Endometrium (tissue), 2 donors: ENCODE measurements at regions not wholly inside any gene's neighbourhood (a gene's known extent, or its start where the extent isn't known, plus 50 kb on each side); places are given as distances from the start of the nearest gene placed in this dataset.
"Not testable (repeated sequence)": the region's sequence is repeated elsewhere in the genome, so short reads cannot be mapped to it uniquely, and the experiment has no call there.

Source experiments
- FAIRE-seq: peaks from 2 replicates; lab custom pipeline; 2012; peaks lifted over from hg19 to GRCh38; lab: Jason Lieb, UNC
- donor health status: control.
- donor health status: control.

- FAIRE-seq = no peak
These were observed 50.2 kb upstream of the CPNE4 start for GRCh38 chr3:132084982-132085381.

DNA sequence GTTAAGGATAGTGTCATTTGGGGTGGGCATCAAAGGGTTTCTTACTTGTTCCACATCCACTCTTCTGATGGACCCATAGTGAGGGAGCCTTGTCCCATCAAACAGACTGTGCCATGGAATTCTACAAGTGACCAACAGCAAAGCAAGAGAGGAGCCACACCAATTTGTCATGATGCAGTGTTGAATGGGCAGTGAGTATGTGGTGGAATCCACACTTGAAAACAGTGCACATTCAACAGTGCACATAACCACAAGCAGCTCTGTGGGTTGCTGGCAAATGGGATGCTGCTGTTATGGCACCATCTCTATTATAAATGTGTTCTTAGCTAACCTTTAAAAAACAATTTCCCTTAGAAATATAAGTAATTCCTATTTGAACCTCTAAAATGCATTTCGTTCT, 52.5 kb upstream of the CPNE4 start:
- FAIRE-seq = no peak

GRCh38 chr3:132088291-132088690, 53.5 kb upstream of the CPNE4 start:
- FAIRE-seq = no peak

- FAIRE-seq = no peak
These were observed 56.1 kb upstream of the CPNE4 start for GRCh38 chr3:132090921-132091320.

DNA sequence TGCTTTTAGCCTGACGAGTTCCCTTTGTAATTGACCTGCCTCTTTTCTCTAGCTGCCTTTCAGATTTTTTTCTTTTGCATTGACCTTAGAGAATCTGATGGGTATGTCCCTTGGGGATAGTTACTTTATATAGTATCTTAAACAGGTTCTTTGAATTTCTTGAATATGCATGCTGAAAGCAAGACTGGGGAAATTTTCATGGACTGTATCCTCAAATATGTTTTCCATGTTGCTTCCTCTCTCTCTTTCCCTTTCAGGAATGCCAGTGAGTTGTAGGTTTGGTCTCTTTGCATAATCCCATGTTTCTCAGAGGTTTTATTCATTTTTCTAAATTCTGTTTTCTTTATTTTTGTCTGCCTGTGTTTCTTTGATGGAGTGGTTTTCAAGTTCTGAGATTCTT, 81.8 kb upstream of the CPNE4 start:
- no peak for FAIRE-seq

DNA sequence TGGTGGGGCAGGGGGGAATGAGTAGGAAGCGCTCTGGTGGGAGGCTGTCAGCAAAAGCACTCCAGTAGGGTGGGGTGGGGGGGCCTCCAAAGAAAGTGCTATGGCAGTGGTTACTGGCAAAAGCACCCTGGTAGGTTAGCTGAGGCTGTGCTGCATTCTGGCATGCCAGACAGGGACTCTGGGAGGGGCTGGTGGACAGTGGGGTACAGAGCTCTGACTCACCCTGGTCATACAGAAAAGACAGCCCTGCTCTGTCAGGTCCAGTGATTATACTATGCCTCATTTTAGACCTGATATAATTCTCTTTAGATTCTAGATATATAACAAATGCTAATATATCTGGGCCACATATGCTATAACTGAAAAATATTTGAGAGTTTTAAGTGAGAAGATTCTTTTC, 82.8 kb upstream of the CPNE4 start:
- no peak for FAIRE-seq

- no peak for FAIRE-seq
These were observed 84.7 kb upstream of the CPNE4 start for GRCh38 chr3:132119531-132119930.

- no peak for FAIRE-seq
These were observed 89.3 kb upstream of the CPNE4 start for GRCh38 chr3:132124096-132124495.

DNA sequence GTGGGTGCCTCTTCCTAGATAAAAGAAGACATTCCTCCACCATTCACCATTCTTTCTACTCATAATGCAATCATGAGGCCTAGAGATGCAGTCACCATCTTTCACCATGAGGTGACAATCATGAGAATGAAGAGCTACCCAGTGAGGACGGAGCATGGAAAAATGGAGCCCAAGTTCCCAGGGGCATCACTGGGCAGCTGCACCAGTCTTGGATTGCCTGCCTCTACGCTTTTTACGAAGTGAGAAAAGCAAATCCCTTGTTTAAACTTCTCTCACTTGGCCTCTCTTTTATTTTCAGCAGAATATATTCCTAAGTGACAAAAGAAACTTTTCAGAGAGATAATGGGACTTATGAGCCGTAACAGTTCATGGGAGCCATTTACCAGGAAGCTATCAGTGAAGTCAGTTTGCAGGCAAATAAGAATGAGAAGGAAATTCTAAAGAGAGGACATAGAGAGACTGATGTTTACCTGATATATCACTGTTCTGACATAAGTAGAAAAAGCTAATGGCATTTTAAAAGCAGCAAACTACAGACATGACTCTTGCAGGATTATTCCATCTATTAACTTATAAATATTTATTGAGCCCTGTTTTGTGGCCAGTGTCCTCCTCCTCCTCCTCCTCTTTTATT, 90.0 kb upstream of the CPNE4 start:
- FAIRE-seq = no peak

- no peak for FAIRE-seq
These were observed 99.8 kb upstream of the CPNE4 start for GRCh38 chr3:132134611-132135010.

- no peak for FAIRE-seq
These were observed 101.0 kb upstream of the CPNE4 start for GRCh38 chr3:132135628-132136333.

DNA sequence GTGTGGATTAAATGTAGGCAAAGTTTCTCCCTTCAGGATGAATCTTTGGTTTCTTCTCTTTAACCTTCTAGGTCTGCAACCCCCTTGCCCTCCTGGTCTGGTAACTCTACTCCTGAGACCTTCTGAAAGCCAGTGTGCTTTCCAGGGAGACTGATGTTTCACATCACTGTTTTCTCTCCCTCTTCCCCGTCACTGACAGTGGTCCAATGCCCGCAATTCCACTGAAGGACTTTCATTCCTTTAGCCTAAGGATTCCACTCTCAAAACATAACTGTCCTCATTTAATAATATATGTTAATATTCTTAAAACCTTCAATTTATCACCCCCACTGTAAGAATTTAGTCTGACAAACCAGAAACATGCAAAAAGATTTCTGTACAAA, 101.5 kb upstream of the CPNE4 start:
- no peak for FAIRE-seq

DNA sequence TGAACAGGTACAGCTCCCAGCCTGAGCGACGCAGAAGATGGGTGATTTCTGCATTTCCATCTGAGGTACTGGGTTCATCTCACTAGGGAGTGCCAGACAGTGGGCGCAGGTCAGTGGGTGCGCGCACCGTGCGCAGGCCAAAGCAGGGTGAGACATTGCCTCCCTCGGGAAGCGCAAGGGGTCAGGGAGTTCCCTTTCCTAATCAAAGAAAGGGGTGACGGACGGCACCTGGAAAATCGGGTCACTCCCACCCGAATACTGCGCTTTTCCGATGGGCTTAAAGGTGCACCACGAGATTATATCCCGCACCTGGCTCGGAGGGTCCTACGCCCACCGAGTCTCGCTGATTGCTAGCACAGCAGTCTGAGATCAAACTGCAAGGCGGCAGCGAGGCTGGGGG, 102.1 kb upstream of the CPNE4 start:
- FAIRE-seq = not testable (repeated sequence)

DNA sequence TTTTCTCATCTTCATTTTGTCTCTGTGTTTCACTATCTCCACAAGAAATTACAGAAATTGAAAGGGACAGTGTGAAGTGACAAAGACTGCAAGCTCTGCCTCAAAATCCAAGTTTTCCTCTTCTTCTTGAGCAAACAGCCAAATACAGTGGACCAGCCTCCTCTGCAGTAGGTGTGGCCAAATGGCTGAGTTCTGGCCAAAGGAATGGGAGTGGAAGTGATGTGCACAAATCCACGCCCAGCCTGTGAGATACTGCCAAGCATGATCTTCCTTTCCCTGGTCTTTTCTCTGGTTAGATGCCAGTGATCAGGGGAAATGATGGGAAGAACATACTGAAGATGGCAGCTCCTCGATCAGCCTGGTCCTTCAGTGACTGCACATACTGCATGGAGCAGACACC, 111.0 kb upstream of the CPNE4 start:
- FAIRE-seq = no peak

DNA sequence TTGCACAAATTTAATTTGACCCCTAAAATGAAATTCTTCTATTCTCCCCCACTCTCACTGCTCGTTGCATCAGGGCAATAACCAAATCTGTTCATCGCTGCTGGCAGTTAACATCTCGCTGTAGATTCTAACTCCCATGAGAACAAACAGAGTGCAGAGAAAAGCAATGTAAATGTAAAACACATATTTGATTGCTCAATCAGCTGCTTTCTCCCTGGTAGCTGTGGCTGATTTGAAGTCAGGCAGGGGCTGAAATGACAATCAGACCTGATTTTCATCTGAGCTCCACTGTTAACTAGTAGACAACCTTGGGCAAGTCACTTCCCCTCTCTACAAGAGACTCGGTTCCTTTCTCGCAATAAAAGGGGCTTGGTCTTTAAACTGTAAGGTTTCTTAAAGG, 119.8 kb upstream of the CPNE4 start:
- no peak for FAIRE-seq

DNA sequence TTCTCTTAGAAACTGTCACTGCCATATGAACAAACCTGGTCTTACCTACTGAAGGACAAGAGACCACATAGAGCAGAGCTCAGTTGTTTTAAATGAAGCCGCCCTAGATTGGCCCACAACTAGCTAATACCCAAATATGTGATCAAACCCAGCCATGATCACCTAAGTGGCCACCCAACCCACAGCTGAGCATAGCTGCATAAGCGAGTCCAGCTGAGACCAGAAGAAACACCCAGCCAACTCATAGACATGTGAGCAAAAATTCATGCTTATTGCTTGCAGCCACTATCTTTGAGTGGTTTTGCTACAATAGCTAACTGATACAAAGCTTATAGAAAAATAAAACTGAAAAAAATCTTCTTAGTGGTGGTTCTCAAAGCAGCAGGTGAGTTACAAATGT, 124.3 kb upstream of the CPNE4 start:
- no peak for FAIRE-seq

DNA sequence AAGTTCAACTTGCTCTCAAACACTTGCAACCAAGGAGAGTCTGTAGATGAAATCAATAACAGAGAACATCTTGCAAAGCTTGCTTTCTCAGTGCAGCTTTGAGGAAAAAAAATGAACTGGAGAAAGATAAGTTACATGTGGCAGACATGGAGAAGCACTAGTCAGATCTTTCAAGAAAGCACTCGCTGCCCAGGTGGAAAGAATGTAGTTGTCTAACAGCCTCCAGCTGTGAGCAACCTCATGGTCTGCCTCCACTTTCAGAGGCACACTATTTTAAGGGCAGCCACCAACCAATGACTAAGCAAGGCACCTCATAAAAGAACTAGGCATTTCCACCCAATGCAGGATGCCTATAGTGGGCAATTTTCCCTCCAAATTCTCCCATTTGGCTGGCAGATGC, 125.4 kb upstream of the CPNE4 start:
- no peak for FAIRE-seq

DNA sequence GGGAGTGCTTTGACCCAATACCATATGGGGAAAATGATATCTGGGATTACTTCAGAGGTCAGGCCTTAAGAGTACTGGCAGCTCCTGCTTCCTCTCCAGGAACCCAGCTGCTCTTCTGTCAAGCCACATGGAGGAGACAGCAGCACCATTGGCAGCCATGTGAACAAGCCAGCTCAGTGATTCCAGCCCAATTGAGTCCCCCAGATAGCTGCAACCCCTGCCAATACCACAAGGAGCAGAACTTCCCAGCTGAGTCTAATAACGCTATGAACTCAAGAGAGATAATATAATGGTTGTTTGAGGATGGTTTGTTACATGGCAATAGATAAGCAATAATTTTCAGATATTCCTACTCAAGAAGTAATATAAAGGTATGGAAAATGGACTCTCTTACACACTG, 126.8 kb upstream of the CPNE4 start:
- FAIRE-seq = no peak

DNA sequence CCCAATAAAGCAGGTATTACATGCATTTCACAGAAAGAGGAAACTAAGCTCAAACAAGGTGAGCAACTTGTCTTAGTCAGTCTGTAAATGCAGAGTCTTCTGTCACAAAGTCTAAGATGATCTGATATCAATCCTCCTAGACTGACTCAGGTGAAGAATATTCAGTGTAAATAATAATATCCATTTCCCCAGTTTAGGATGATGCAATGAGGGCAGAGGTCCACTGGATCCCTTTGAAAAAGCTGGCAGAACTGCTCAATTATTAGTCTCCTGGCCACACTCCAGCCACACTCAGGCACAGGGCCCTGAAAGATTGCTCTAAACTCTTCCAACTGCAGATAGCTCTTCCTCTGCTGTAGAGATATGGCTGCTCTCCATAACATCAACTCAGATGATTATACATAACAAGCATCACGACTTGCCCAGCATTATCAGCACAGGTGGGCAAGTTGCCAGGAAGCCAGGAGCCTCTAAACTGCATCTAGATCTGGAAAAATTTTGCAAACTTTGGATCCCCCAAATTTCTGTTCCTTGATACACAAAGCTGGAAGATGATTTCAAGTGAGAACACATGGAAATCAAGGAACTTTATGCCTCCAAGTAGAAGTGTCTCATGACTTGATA, 129.8 kb upstream of the CPNE4 start:
- no peak for FAIRE-seq

- FAIRE-seq = no peak
These were observed 133.1 kb upstream of the CPNE4 start for GRCh38 chr3:132167870-132168269.

DNA sequence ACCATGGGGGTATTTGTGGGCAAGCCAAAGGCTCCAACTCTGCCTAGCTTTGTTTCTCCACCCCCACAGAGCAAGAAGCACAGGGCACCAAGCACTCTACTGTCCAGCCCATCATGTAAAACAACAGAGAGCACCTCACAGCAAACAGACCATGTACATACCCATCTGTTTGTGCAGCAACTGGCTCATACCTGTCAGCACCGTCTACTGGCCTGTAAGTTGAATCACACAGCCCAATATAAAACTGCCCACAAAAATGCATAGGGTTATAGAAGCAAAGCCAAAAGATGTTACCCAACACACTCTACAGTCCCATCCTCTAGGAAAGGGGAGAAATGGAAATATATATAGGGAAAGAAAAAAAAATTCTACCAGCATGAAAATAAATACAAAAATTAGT, 139.7 kb upstream of the CPNE4 start:
- FAIRE-seq = no peak

GRCh38 chr3:132180337-132180791, 136.8 kb upstream of the ACP3 start:
- no peak for FAIRE-seq

GRCh38 chr3:132183811-132184210, 133.4 kb upstream of the ACP3 start:
- FAIRE-seq = no peak

DNA sequence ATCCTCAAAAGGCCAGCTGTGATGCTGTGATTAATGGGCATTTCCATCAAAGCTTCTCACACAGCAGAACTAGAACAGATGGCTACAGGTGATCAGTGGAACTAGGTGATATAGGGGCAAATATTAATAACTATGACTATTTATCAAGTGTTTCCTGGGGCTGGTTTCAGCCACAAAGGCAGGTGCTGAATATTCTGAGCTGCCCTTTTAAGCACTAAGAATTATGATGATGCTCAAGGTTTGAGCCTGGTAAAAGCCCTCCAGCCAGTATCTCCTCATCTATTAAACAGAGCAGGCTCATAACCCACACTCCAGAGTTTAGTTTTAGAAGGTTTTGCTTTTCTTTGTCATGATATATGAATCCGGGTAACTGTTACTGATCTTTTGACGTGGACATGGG, 129.5 kb upstream of the ACP3 start:
- no peak for FAIRE-seq
